Non-pigmented ciliary epithelial cell (primary cell): ENCODE measurements at regions not wholly inside any gene's neighbourhood (a gene's known extent, or its start where the extent isn't known, plus 50 kb on each side); places are given as distances from the start of the nearest gene placed in this dataset.

ENCODE experiments used
- DNase-seq: peaks from one replicate; pipeline ENCODE4 v3.0.0-alpha.2; 2010; ENCODE audit warnings: low read depth

DNA sequence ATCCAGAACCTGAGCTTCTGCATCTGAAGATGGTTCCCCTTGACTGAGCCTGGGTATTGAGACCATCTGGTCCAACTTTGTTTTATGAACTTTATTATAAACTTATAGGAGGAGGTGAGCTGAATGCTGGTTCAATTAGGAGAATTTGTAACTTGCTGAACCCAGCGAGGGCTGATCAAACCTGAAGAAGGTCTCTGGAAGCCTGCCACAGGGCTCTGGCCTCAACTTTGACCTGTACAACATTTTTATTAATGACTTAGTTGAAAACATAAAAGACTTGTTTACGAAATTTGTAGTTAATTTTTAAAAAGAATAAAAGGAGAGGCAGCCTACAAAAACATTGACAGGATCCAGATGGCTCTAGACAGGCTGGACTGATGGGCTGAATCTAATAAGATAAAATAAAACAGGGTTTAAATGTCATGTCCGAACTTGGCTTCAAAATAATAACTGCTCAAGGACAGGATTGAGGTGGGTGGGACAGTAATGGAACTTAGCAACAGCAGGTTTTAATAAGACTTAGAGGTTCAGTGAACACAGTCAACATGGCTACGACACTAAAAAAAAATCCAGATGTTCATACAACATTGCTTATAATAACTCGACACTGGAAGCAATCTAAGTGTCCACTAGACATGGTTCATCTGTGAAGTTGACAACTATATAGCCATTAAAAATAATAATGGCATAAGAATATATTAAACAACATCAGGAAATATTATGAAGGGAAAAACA, 53.4 kb upstream of the GJB5 start:
- DNase-seq: no peak
